ENCODE measurements at regions not wholly inside any gene's neighbourhood (a gene's known extent, or its start where the extent isn't known, plus 50 kb on each side); places are given as distances from the start of the nearest gene placed in this dataset.
"Not testable (repeated sequence)": the region's sequence is repeated elsewhere in the genome, so short reads cannot be mapped to it uniquely, and the experiment has no call there.

DNA sequence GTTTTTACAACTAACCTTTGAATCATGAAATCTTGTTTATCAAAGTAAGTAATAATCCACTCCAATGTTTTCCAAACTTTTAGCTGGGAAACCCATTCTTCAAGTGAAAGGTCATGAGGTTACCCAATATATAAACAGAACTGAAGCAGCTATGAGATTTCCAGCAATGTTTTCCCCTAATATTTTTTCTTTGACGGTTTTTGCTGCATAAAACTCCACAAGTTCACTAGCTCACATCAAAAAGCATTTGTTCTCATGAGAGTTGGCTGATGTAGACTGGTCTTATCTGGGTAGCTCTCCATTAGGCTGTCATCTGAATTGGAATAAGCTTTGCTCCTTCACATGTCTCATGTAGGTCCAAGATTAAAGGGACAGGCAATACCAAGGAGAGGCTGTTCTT, 241.2 kb upstream of the LRRC3B start:
- no peak for DNase-seq

DNA sequence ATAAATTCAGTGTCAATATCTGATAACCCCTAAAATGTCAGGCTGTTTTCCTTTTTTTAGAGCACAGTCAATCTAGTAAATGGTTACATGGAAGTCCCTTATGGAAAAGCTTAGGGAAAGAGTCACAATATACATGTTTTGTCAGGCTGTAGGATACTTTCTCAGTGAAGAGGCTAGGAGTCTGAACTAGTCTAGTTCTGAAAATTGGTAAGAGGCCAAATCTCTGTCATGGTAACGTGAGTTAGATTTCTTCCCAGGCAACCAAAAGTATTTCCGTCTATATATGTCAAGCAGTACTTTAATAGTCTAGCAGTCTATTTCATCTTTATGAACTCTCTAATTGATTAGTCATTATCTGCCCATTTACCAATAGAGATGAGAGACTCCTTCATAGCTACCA, 215.9 kb upstream of the LRRC3B start:
- no peak for DNase-seq

DNA sequence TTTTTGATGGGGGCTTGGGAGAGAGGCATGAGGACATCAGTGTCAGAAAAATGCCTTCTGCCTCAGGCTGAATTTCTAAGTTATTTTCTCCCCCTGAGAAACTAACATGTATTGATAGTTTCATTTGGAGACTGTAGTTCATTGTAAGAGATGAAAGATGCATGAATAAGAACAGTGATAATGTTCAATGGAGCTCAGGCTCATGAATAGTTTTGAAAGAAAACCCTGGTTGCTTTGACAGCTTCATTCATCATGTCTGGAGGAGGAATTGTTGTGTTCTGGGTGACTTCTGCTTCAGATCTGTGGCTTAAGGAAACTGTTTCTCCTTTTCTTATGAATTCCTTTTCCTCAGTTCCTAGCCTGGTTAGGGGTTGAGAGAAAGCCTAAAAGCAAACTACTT, 204.0 kb upstream of the LRRC3B start:
- no peak for DNase-seq

DNA sequence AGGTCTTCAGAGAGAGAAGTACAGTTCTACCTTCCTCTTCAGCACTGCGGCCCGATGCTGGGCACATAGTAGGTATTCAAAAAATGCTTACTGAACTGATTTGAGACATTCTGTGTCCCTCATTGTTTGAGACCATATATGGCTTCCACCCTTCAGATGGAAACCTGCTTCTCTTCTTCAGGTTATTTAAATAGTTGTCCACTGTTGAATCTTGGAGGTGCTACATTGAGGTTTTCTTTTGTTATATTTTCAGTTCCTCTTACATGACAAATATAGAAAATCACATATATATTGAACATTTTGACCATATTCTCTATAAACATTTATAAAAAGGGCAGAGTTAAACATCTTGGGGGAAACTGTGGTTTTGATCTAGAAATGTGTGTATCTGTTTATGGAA, 200.2 kb upstream of the LRRC3B start:
- no peak for DNase-seq

DNA sequence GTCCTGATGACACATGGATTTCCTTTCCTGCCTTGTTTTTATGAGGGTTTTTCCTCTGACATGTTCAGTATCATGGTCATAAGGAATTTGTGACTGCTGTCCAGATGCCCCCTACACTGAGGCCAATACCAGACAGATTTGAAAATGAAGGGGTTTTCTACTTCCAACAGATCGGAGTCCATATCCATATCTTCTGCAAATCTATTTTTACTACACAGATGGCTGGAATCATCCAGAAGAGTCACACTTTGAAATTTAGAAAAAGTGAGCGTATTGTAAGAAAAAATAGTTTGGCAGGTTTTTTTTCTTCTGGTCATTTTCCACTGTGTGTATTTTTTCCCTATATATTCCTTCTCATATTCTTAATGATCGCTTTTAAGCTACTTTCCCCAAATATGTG, 197.5 kb upstream of the LRRC3B start:
- no peak for DNase-seq

DNA sequence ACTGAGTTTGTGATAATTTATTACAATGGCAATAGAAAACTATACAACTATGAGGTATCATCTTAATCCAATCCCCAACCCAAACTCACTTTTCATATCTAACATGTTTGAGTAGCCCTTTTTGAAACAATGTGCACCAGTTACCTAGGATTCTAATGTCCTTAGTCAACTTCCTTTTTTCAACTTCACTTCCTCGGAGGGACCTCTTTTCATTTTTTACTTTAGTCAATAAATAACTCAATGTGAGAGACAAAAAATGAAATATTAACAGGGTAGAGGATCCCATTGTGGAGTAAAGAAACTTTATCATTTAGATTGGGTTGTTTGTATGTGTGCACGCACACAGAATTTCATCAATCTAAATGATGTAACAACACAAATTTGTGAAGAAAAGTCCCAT, 193.6 kb upstream of the LRRC3B start:
- no peak for DNase-seq

DNA sequence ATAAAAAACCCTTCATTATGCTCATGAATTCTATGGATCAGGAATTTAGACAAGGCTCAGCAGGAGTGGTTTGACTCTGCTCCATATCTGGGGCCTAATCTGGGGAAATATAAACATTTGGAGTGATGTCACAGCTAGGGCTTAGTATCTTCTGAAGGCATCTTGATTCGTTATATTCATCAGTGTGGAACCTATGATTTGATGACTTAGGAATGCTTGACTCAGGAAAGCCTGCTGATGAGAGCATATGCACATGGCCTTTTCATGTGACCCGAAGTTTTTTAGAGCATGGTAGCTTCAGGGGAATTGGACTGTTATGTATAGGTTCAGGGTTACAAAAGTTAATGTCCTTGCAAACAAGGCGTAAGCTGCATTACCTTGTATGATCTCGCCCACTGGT, 184.9 kb upstream of the LRRC3B start:
- no peak for DNase-seq

DNA sequence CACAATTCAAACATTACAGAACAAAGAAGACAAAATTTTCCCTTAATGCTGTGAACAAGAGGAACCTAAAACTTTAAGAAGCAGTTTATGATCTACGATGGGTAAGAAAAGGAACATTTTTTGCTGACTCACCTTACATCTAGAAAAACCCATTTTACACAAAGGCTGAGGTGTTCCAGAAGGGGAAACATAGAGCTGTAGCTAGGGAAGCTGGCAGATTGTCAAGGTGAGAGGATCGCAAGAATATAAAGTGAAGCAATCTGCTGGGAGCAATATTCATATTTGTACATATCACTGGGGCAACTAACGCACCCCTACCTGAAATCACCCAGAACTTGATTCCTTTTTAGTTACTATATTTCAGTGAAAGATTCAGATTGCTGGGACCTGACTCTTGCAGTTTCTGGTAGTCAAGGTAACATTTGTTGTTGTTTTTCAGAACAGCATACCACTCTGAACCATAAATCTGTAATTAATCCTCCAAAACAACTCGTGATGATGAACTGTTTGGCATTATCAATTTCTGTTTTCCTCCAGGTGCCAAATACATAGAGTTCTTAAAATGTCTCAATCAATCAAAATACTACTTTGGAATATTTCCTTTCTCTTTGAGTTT, 184.1 kb upstream of the LRRC3B start:
- DNase-seq, result no peak

DNA sequence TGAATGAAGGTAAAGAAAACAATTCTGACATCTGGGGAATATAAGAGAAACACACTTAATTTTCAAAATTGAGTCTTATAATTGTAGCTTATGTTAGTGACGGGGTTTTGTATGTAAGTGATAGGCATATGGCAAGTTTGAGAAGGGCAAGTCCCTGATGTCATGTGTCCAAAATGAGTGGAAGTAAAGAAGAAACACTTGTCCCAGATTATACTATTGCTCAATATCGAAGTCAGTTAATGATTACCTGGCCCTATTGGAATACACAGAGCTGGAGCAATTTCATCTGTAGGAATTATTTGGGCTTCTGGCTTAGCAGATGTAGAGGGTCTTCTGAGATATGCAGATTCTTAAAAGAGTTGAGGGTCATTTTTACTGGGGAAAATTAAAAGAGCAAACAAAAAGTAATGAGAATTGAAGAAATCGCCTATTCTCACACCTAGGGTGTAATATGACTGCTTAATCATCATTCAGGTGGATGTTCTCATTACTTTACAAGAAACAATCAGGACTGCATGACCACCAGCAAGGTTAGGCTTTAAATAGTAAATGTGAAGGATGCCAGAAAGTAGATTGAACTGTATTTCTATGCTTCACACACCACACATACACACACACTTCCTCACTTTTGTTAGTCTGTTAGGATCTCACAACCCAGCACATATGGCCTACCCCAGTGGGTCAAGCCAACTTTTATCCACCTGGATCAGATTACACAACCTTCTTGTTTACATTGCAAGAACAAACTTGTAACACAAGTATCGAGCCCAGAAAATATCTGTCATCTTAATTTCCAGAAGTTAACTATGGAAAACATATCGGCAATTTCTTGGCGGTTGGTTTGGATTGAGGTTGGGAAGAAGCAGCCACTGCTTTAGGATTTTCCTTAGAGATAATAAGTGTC, 183.3 kb upstream of the LRRC3B start:
- no peak for DNase-seq

DNA sequence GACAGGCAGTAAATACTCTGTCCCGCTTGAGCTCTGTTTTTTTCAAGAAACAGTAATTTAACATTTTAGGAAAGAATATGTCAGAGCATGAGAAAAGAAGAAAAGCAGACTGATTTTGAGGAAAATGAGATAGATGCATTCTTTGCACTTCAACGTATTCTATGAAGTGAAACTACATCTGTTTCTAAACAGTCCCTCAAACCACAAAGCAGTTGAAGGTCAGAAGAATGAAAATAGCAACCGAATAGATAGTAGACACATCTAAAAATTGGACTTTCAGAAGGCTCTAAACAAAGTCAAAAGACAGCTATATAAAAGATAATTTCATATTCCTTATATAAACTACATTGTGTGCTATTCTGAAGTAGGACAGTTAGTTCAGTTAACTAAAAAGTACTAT, 172.6 kb upstream of the LRRC3B start:
- DNase-seq, result no peak

DNA sequence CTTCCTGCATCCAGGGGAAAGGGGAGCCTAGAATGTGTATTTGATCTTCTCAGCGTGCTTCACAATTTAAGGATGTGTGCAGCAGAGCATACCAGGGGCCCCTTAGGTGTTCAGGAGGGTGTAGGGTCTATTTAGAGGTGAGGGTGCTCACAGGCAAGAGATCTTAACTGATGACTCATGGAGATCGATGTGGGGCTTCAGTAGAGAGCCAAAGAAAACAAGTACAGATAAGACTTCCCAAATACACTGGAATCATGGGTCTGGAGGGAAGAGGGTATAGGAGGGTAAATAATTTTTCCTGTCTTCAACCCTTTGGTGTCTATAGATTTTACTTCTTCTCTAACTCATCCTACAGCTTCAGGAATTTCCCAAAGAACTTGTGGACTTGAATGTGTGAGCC, 170.2 kb upstream of the LRRC3B start:
- DNase-seq, result no peak

DNA sequence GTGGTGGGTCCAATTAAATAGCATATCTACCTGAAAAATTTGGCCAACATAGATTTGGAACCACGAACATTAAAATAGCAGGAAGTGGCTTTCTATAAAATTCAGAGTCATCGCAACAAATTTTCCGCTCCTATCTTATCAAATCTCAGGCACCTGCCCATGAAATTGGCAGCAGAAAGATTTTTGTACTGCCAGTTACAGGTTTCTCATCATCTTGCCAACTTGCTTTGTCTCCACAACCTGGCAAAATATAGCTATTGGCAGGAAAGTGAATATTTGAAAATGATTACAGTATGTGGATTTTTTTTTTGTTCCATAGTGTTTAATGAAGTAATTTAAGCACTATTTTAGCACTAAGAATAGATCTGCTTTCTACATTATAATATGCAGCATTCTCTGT, 161.6 kb upstream of the LRRC3B start:
- DNase-seq, result no peak

DNA sequence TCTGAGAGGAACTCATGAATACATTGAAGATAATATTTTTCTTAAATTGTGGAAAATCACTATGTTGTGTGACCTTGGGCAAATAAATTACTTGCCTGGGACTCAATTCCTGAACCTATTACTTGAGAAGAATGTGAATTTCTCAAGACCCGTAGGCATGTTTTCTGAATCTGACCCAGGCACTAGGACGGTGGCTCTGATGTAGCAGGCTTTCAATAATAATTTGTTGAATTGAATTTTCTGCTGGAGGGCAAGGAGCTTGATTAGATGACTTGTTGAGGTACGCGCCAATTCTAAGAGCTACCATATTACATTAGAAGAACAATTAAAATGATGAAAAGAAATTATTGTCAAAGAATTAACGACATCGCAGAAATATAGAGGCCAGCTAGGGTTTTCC, 150.2 kb upstream of the LRRC3B start:
- no peak for DNase-seq

DNA sequence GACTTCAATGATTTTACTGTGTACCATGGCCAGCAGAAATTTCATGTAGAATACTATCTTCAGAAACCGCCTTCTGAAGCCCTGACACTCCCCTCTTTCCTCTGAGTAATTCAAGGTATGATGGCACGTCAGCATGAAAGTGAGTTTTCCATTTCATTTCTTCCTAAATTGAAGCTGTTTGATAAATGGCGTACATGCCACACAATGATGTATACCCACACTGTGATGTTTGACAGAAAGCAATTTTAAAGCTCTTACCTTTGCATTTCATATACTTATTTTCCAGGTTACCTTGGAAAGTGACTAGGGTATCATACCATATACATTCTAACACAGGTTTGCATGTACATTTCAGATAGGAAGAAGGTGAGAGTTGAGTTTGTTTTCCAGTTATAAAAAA, 147.9 kb upstream of the LRRC3B start:
- no peak for DNase-seq

DNA sequence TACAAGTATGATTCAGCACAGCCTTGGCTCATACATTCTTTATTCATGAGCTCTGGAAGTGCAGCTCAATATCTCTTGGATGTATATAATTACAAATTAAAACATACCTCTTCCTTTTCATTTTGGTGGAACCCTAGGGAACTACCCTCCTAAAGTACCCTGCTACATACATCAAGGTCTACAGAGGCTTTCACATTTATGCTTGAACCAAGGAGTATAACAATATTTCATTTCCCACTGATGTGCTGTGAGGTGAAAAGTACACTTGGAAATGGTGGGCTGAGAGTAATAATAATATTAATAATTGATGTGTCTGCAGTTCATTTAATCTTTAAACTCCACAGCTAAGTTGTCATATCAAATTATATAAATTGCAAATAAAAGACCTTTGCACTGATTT, 142.2 kb upstream of the LRRC3B start:
- no peak for DNase-seq

DNA sequence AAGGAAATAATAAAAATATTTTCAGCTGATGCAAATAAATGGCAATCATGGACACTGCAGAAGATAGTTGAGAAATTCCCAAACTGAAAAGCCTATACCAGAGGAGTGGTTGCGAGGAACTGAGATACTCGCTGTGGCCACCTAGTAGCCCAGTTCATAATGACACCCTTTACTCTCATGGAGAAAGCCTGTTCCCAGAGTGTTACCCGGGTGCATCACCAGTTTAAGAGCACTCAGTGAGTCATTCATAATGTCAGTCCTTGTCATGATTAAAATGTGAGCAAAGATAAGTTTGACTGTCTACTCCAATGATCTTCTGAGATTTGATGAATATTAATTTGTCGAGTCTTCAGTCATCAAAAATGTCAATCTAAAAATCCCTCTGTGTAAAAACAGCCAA, 138.4 kb upstream of the LRRC3B start:
- no peak for DNase-seq

DNA sequence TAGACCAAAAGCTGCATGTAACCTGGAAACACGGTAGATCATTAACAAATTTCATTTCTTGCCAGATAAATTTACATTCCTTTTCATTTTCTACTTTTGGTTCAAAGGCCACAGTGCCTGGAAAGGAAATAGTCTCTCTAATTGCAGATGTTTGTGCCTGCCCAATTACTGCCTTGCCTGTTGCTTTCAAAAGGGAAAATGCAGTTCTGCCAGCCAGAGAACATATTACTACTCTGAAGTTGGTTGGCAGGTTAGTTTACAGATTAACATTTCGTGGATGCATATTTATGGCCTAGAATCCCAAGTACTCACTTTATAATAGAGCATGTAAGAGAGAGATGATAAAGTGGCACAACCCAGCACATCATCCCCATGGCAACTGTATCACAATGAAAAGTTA, 124.3 kb upstream of the LRRC3B start:
- DNase-seq, result no peak

DNA sequence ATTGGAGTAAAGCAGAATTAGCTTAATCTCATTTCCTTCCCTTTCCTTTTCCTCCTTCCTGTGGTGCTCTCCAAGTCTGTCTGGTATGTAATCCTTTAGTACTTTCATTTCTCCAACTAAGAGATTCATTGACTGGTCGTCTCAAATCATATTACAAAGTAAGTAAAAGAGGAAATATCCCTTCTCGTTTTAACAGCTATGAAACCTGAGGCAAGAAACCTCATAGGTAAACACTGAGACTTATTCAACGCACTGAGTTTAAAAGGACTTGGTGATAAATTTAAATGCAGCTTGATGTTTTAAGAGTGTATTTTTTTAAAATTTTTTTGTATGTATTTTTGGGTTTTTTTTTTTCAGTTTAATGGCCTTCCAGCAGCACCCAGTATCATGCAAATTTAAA, 117.2 kb upstream of the LRRC3B start:
- DNase-seq, result no peak

DNA sequence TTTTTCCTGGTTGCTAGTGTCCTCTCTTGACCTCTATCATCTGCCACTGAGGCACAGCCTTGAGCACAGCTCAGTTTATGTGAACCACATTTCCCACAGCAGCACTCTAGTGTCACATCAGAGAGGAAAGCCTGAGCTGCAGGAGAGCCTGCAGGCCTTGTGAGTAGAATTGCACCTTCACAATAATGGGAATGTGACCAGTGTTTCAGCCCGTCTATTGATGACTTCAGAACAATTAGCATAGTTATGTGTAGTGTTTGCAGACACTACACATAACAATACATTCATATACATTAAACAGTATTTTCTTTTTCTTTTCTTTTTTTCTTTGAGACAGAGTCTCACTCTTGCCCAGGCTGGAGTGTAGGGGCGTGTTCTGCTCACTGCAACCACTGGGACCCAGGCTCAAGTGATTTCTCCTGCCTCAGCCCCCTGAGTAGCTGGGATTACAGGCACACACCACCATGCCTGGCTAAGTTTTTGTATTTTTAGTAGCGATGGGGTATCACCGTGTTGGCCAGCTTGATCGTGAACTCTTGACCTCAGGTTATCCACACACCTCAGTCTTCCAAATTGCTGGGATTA, 108.0 kb upstream of the LRRC3B start:
- not testable (repeated sequence) for DNase-seq

DNA sequence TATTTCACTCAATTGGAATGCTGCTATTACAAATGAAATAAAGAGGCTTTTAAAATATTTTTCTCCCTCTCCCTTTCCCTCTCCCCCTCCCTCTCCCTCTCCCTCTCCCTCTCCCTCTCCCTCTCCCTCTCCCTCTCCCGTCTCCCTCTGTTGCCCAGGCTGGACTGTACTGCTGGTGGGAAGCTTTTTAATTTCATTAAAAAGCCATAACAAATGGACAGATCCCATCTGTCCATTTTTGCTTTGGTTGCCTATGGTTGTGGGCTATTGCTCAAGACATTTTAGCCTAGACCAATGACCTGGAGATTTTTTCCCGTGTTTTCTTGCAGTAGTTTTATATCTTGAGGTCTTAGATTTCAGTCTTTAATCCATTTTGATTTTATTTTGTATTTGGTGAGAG, 107.2 kb upstream of the LRRC3B start:
- DNase-seq, result no peak

DNA sequence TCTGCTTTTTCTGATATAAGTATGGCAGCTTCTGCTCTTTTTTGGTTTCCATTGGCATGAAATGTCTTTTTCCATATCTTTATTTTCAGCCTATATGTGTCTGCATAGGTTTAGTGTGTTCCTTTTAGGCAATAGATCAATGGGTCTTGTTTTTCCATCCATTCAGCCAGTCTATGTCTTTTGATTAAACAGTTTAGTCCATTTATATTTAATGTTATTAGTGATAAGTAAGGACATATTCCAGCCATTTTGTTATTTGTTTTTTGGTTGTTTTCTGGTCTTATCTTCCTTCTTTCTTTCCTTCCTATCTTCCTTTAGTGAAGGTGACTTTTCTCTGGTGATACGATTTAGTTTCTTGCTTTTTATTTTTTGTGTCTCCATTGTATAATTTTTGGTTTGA, 101.3 kb upstream of the LRRC3B start:
- no peak for DNase-seq

DNA sequence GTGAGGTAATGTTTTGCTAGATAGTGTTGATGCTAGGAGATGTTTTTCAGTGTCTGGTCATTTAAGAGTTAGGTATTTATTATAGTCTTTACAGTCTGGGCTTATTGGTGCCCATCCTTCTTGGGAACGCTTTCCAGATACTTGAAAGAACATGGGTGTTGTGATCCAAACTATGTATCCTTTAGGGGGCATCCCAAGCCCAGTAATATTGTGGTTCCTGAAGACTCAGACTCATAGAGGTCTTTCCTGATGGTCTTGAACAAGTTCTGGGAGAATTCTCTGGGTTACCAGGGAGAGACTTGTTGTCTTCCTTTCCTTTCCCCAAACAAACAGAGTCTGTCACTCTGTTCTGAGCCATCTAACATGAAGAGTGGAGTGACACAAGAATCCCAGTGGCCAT, 99.7 kb upstream of the LRRC3B start:
- no peak for DNase-seq

DNA sequence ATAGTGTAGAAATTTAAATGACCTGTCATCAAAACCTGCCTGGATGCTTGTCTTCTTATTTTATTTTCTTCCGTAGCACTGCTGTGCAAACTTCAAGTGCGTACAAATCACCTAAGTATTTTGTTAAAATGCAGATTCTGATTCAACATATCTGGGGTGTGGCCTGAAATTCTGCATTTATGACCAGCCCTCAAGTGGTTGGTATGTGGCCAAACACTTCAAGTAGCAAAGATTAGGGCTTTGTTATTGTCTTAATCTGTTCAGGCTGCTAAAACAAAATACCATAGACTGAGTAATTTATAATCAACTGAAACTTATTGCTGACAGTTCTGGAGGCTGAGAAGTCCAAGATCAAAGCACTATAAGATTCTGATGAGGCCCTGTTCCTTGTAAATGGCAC, 97.6 kb upstream of the LRRC3B start:
- DNase-seq, result no peak

DNA sequence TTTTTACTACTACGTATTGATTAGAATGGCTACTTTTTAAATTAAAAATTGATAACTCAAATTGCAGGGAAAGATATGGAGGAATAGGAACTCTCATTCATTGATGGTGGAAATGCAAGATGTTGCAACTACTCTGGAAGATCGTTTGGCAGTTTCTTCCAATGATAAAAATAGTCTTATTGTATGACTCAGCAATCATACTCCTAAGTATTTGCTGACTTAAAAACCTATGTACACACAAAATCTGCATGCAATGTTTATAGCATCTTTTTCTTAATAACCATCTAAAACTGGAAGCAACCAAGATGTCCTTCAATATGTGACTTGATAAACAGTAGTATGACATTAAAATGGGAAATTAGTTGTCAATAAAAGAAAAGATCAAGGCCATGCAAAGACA, 87.4 kb upstream of the LRRC3B start:
- DNase-seq, result no peak
